H1 (cell line): ENCODE measurements at regions not wholly inside any gene's neighbourhood (a gene's known extent, or its start where the extent isn't known, plus 50 kb on each side); places are given as distances from the start of the nearest gene placed in this dataset.

Source experiments
- EZH2 ChIP-seq: fragments of 200-600 bp; sonication (generic); IDR thresholded peaks from 2 replicates; pipeline ENCODE4 v1.7.1; 2012; ENCODE audit warnings: low read depth, mild to moderate bottlenecking, moderate library complexity, low read length, inconsistent platforms; ENCODE audit not compliant: severe bottlenecking
- GABPA ChIP-seq: IDR thresholded peaks from 2 replicates; pipeline ENCODE4 v1.6.1; 2011; ENCODE audit warnings: mild to moderate bottlenecking, low read length, moderate library complexity, borderline replicate concordance; ENCODE audit not compliant: insufficient read depth
- JUN ChIP-seq: IDR thresholded peaks from 2 replicates; pipeline ENCODE4 v1.6.1; 2011; ENCODE audit warnings: low read depth, mild to moderate bottlenecking, improper control_type of control experiment, low read length
- POLR2A ChIP-seq, 2 experiments: IDR thresholded peaks; 1 replicate in 1 of 2; 2 replicates in 1 of 2; pipeline ENCODE4 v1.6.1; 2011; ENCODE audit warnings: low read depth in 2 of 2, low read length in 2 of 2, mild to moderate bottlenecking in 2 of 2; ENCODE audit errors: control extremely low read depth in 1 of 2
- TF ChIP-seq, protein P1 (sequence below), 3 experiments: IDR thresholded peaks; 1 replicate in 2 of 3; 2 replicates in 1 of 3; pipeline versions ENCODE4 v1.5.1 to v1.6.1; 2011; ENCODE audit warnings: low read length in 3 of 3, mild to moderate bottlenecking in 3 of 3, inconsistent platforms in 2 of 3, low read depth in 1 of 3, moderate library complexity in 1 of 3; ENCODE audit not compliant: insufficient read depth in 1 of 3; ENCODE audit errors: control extremely low read depth in 1 of 3

GRCh38 chr3:154795582-154795981 is 284.5 kb upstream of the MME start:
- TF ChIP-seq JUN (no peak), GABPA (no peak), POLR2A (IDR thresholded peaks at IDR 0.05; ENCODE audit: control extremely low read depth in 1 of 2, low read depth in 2 of 2, low read length in 2 of 2) (no peak), EZH2 (no peak)
- TF ChIP-seq, protein P1, sequence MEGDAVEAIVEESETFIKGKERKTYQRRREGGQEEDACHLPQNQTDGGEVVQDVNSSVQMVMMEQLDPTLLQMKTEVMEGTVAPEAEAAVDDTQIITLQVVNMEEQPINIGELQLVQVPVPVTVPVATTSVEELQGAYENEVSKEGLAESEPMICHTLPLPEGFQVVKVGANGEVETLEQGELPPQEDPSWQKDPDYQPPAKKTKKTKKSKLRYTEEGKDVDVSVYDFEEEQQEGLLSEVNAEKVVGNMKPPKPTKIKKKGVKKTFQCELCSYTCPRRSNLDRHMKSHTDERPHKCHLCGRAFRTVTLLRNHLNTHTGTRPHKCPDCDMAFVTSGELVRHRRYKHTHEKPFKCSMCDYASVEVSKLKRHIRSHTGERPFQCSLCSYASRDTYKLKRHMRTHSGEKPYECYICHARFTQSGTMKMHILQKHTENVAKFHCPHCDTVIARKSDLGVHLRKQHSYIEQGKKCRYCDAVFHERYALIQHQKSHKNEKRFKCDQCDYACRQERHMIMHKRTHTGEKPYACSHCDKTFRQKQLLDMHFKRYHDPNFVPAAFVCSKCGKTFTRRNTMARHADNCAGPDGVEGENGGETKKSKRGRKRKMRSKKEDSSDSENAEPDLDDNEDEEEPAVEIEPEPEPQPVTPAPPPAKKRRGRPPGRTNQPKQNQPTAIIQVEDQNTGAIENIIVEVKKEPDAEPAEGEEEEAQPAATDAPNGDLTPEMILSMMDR (IDR thresholded peaks at IDR 0.05; ENCODE audit: control extremely low read depth in 1 of 3, insufficient read depth in 1 of 3, low read depth in 1 of 3, low read length in 3 of 3), result no peak
